Panc1 (cell line): ENCODE measurements at regions not wholly inside any gene's neighbourhood (a gene's known extent, or its start where the extent isn't known, plus 50 kb on each side); places are given as distances from the start of the nearest gene placed in this dataset.

Experiments used
- ATAC-seq: fragments of 200-7000 bp; cut with Tn5 transposase; 2 replicates; pipeline ENCODE4 v1.9.1; 2020; ENCODE audit warnings: mild to moderate bottlenecking, moderate library complexity
- BruUV-seq: library from RNA; stranded (reverse); fragments of 400-500 nt; replicated peaks from 2 replicates; lab custom pipeline; 2021; lab: Mats Ljungman, UMichigan
- CTCF ChIA-PET: fragments of 300-600 bp; sonication (Branson Sonifier 250); formaldehyde crosslinking; loops from one replicate; lab custom pipeline; 2022; ENCODE audit warnings: antibody characterized with exemption; lab: Charles Lee
- POLR2A ChIA-PET: fragments of 300-600 bp; sonication (Branson Sonifier 250); formaldehyde crosslinking; loops from one replicate; lab custom pipeline; 2022; ENCODE audit warnings: antibody characterized with exemption; lab: Charles Lee
- DNase-seq: peaks from one replicate; pipeline ENCODE4 v3.0.0-alpha.2; 2010; ENCODE audit warnings: low read depth, low spot score
- H3K27ac ChIP-seq: 2 replicates; pipeline ENCODE4 v1.5.1; 2011; ENCODE audit warnings: mild to moderate bottlenecking, low read length, inconsistent platforms
- H3K27me3 ChIP-seq: fragments of 200-500 bp; sonication (Bioruptor generic); 2 replicates; pipeline ENCODE4 v1.6.0; 2014; ENCODE audit warnings: low read length, inconsistent platforms; ENCODE audit not compliant: control insufficient read depth, insufficient read depth
- H3K36me3 ChIP-seq: fragments of 200-500 bp; sonication (Bioruptor generic); 2 replicates; pipeline ENCODE4 v1.5.1; 2014; ENCODE audit warnings: inconsistent platforms, mild to moderate bottlenecking, low read length, moderate library complexity; ENCODE audit not compliant: control insufficient read depth, insufficient read depth
- H3K4me1 ChIP-seq: 2 replicates; pipeline ENCODE4 v1.5.1; 2011; ENCODE audit warnings: inconsistent platforms, mild to moderate bottlenecking, low read length, moderate library complexity; ENCODE audit not compliant: control insufficient read depth, insufficient read depth
- H3K4me3 ChIP-seq, 2 experiments: 2 replicates each; pipeline ENCODE4 v1.5.1; 2011 to 2012; ENCODE audit warnings: low read depth in 2 of 2, low read length in 2 of 2, mild to moderate bottlenecking in 2 of 2, inconsistent platforms in 1 of 2, moderate library complexity in 1 of 2
- H3K9me3 ChIP-seq: fragments of 200-500 bp; sonication (Bioruptor generic); 2 replicates; pipeline ENCODE4 v1.5.1; 2014; ENCODE audit warnings: low read depth, mild to moderate bottlenecking, inconsistent platforms, low read length, moderate library complexity; ENCODE audit not compliant: control insufficient read depth, insufficient read depth
- CTCF ChIP-seq: fragments of 450-650 bp; IDR thresholded peaks from 2 replicates; pipeline ENCODE4 v1.5.1; 2017; ENCODE audit warnings: mild to moderate bottlenecking
- POLR2AphosphoS5 ChIP-seq: IDR thresholded peaks from 2 replicates; pipeline ENCODE4 v1.6.1; 2012; ENCODE audit warnings: mild to moderate bottlenecking, low read depth, low read length, moderate library complexity
- REST ChIP-seq, 2 experiments: IDR thresholded peaks; 2 replicates each; pipeline ENCODE4 v1.6.1; 2011 to 2012; ENCODE audit warnings: low read depth in 2 of 2, control low read depth in 1 of 2, low read length in 1 of 2, mild to moderate bottlenecking in 1 of 2, moderate library complexity in 1 of 2; ENCODE audit not compliant: insufficient read depth in 1 of 2
- SIN3A ChIP-seq: IDR thresholded peaks from 2 replicates; pipeline ENCODE4 v1.6.1; 2012; ENCODE audit warnings: low read depth, mild to moderate bottlenecking, low read length, moderate library complexity, borderline replicate concordance; ENCODE audit not compliant: insufficient read depth
- TCF7L2 ChIP-seq: IDR thresholded peaks from 2 replicates; pipeline ENCODE4 v1.6.1; 2011; ENCODE audit warnings: mild to moderate bottlenecking, low read depth, low read length, inconsistent platforms
- in situ Hi-C: cut with HindIII; loops from 2 replicates; pipeline ENCODE4 v1.10.0; 2016; ENCODE audit warnings: low sequenced_read_pairs, low pct_unique_long_range_greater_than_20kb
- intact Hi-C: fragments of 100-400 bp; cut with micrococcal nuclease; formaldehyde crosslinking; loops from one replicate; pipeline ENCODE4 v1.10.0; 2022; ENCODE audit not compliant: unreplicated experiment

GRCh38 chr6:170095273-170095981 lies 195.5 kb downstream of the DLL1 start:
- peaks cover 3% of the 10 kb centered on the region; the same call in 1 of the 2 replicates for H3K27me3 ChIP-seq
- H3K4me3 ChIP-seq = no peak overlapping the region
- DNase-seq = no peak
- no TSS peak for BruUV-seq
- ATAC-seq = no peak
- ChIA-PET POLR2A (interaction anchor here (0.6 kb wide), 1 partner anchor 198 kb away, joined by 3 read pairs; no protein-coding TSS in a partner anchor), CTCF (no interaction called here)
- H3K4me1 ChIP-seq = no peaks in the 10 kb centered on the region
- no peaks in the 10 kb centered on the region for H3K9me3 ChIP-seq
- TF ChIP-seq CTCF (no peak), TCF7L2 (no peak), SIN3A (no peak), POLR2AphosphoS5 (no peak), REST (IDR thresholded peaks at IDR 0.05; ENCODE audit: insufficient read depth in 1 of 2, low read depth in 2 of 2, low read length in 1 of 2) (no peak)
- in situ Hi-C loops (no loop called here), intact Hi-C loops (no loop called here)
- H3K36me3 ChIP-seq = no peaks in the 10 kb centered on the region
- no peak overlapping the region for H3K27ac ChIP-seq

- no peak overlapping the region for H3K27ac ChIP-seq
- no TSS peak for BruUV-seq
- CTCF ChIA-PET = no interaction called here
Observed at GRCh38 chr6:170094686-170095272, 196.1 kb downstream of the DLL1 start.

More at GRCh38 chr6:170094686-170095272, 196.1 kb downstream of the DLL1 start:
- Histone ChIP-seq H3K9me3 (no peaks in the 10 kb centered on the region), H3K27me3 (peaks cover 3% of the 10 kb centered on the region; the same call in 1 of the 2 replicates), H3K4me1 (no peaks in the 10 kb centered on the region), H3K36me3 (no peaks in the 10 kb centered on the region), H3K4me3 (no peak overlapping the region)
- POLR2A ChIA-PET = no interaction called here
- in situ Hi-C loops = no loop called here
- DNase-seq = no peak
- TF ChIP-seq POLR2AphosphoS5 (no peak), REST (IDR thresholded peaks at IDR 0.05; ENCODE audit: insufficient read depth in 1 of 2, low read depth in 2 of 2, low read length in 1 of 2) (no peak), TCF7L2 (no peak), CTCF (no peak), SIN3A (no peak)
- intact Hi-C loops = no loop called here
- no peak for ATAC-seq
